ENCODE measurements at regions not wholly inside any gene's neighbourhood (a gene's known extent, or its start where the extent isn't known, plus 50 kb on each side); places are given as distances from the start of the nearest gene placed in this dataset.

DNA sequence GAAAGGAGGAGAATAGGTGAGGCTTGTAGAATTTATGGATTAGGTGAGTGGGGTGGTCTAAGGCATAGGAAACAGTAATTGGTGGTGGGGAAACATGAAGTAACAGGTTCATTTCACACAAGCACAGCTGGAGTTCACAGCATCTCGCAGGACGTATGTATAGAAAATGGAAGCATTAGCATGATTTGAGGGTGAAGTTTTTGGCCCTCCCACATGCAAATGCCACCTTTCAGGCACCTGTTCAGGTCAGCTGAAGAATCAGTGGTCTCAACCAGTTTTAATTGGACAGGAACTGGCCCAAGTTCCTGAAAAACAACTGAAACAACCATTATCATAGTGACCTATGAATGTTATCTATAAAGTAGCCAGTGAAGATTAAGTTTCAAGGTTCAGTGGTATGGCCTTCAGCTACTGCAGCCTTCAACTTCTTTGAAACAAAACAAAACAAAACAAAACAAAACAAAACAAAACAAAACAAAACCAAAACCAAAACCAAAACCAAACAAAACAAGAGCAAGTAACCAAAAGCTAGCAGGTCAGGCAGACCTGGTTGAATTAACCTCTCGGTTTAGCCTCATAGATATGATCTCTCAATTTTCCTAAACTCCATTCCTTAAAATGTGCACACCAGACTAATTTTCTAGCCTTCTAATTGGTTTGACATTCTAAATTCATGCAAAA, 102.1 kb upstream of the SPHKAP start:
- no peak for DNase-seq

DNA sequence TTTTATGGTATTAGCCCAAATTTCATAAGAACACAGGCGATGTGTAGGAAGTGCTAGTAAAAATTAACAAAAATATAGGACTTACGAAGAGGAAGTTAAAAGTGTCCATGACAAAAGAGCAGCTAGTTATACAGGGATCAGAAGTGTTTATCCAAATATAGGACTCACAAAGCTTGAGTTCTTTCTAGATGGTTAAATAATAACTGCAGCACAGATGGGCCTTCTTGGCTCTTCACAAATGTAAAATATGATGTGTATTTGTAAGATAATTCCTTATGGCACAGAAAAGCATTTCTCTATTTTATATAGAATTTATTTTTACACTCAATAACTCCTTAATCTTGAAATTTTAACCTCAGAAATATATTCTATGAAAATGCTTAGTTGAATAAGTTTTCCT, 100.9 kb upstream of the SPHKAP start:
- no peak for DNase-seq

DNA sequence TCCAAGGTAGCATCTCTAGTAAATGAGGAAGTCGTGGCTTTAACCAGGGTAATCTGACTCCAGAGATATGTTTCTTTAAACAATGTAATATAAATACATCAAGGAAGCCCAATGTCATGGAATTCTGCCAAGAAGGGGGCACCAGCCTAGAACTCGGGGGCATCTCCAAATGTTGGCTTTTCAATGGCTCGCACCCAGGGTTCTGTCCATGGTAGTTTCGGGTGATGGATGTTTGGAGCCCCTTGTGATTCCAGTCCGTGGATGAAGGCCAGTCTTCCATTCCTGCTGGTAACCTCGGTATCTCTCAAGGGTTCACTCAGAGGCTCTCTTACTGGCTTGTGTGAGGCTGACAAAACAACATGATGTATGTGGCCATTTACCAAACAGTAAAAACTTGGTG, 91.7 kb upstream of the SPHKAP start:
- no peak for DNase-seq

- no peak for DNase-seq
Measured at GRCh38 chr2:228269351-228269750, 87.9 kb upstream of the SPHKAP start.

DNA sequence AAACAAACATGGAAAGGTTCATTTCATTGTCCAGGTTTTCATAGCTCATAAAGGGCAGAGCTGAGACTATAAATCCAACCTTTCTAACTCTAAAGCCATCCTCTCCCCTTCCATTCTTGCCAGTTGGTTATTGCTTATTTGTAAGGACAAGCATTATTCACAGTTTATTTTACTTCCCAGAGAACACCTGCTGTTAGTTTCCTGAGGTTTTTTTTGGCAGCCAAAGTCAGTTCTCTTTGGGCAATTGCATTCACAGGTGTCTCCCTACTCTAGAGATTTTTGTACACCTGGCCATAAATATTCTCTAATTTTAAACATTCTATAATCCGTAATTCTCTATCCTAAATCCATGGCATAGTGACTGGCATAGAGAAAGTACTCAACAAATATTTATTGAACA, 87.3 kb upstream of the SPHKAP start:
- DNase-seq: no peak

GRCh38 chr2:228268301-228268700, 86.8 kb upstream of the SPHKAP start:
- DNase-seq: no peak

DNA sequence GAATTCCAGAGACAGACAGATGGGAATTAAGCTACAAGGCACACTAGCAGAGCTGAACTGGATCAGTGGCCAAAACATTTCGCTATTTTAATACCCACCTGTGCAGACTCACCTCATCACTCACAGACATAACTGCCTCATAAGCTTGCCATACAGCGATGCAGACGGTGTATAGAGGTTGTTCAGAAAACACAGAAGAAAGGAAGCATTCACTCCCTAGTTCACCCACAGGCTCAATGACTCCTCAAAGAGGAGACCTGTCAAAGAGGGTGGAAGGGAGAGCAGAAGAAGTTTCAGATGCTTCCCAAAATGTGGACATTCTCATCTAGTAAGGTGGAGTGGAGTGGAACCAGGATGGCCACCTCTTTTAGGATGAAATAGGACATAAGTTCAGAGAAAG, 81.7 kb upstream of the SPHKAP start:
- DNase-seq: no peak

DNA sequence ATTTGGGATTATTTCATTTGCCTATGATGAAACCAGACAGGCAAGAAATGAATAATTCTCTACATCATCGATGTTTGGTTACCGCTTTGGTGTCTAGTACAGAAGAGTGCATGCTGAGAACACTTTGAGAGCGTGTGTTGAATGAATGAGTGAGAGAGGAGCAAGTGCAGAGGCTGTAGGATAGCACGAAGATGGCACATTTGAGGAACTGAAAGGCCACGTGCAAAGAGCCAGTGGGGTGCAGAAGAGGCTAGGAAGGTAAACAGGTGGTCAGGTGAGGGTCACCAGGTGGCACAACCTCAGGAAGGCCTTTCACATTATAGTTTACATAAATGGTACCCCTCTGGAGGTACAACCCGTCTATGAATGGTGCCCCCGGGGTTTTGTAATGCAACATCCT, 80.1 kb upstream of the SPHKAP start:
- no peak for DNase-seq

DNA sequence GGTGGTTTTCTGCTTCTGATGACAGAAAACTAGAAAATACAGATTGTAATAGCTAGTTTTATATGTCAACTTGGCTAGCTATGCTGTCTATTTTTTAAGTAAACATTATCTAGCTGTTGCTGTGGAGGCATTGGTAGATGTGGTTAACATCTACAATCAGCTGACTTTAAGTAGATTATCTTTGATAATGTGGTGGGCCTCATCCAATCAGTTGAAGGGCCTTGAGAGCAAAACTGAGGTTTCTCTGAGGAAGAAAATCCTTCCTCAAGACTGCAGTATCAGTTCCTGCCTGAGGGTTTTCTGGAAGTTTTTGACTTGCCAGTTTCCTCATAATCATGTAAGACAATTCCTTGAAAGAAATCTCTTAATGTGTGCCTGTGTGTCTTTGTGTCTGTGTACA, 75.9 kb upstream of the SPHKAP start:
- no peak for DNase-seq

- DNase-seq: no peak
Measured at GRCh38 chr2:228253752-228254151, 72.3 kb upstream of the SPHKAP start.

DNA sequence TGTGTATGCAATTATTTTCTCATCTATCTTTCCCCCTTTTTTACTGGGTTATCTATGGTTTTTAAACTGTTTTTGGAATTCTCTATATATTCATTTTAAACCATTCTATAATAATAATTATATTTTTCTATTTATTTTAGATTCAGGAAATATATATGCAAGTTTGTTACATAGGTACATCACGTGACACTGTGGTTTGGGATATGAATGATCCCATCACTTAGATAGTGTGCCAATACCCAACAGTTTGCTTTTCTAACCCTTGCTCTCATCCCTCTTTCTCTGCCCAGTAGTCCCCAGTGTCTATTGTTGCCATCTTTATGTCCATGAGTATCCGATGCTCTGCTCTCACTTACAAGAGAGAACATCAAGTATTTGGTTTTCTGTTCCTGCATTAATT, 65.8 kb upstream of the SPHKAP start:
- no peak for DNase-seq

DNA sequence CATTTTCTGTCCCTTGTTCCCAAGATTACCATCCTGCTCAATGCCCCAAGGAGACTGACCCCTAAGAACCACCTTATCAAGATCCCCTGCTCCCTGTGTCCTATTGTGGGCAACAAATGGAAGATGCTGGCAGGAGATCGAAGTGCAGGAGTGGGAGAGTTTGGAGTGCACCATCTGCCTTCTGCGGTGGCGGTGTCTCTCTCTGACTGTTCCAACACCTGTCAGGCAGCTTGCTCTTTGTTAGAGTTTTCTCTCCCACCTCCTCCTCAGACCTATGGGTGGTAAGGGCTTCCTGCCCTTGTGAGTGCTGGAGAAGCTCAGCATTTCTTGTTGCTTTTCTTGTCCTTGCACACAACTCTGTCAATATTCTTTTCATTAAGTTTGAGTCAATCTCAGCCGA, 64.1 kb upstream of the SPHKAP start:
- DNase-seq: no peak

- DNase-seq: no peak
Measured at GRCh38 chr2:228242591-228242990, 61.1 kb upstream of the SPHKAP start.

GRCh38 chr2:228239907-228240561, 58.5 kb upstream of the SPHKAP start:
- DNase-seq: no peak

DNA sequence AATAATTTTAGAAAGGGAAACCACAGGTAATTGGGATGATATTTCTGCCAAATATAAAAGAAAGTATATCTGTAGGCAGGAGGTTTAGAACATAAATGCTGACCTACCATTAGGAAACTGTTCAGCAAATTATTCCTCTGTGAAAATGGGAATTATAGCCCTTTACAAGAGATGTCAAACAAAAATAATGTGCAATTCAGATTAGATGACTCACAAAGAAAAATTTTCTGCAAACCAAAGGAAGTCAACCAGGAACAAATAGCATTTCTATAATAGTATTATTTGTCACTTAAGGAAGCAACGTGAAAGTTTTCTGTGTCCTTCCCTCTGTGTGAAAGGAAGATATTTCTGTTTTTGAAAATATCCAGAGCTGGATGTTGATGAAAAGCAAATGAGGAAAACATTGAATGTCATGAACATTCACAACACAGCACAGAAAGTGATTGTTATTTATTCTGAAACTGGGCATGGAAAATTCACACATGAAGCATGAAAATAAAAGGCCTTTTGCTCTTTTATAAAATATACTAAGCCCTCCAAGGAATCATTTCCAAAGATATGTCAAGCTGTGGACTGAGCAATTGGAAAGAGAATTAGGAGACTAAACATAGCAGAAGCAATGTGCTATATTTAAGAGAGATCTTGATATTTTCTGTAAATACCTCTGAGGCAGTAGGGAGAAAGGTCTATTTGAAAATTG, 57.9 kb upstream of the SPHKAP start:
- no peak for DNase-seq

Data from NCI-H146 (cell line).